ENCODE measurements at regions not wholly inside any gene's neighbourhood (a gene's known extent, or its start where the extent isn't known, plus 50 kb on each side); places are given as distances from the start of the nearest gene placed in this dataset.

DNA sequence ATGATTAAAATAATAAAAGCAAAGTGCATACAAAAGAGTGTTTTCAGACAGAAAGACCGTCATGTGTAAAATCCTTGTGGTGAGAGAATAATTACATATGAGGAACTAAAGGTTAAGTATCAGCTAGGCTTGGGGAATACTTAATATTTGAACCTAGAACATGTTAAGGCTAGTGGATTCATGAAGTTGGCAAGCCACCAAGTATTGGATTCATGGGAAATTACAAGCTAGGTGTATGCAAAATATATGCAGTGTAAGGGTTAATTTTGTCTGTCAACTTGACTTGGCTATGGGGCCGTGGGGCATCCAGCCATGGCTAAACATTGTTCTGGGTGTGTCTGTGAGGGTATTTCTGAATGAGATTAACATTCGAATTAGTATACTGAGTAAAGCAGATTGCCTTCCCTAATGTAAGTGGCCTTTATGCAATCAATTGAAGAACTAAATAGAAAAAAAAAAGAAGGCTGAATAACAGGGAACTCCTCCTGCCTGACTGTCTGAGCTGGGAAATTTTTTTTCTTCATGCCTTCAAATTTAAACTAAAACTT lies 533.5 kb upstream of the KLF12 start:
- no peak for DNase-seq (ENCODE audit: low read depth in 2 of 2)

DNA sequence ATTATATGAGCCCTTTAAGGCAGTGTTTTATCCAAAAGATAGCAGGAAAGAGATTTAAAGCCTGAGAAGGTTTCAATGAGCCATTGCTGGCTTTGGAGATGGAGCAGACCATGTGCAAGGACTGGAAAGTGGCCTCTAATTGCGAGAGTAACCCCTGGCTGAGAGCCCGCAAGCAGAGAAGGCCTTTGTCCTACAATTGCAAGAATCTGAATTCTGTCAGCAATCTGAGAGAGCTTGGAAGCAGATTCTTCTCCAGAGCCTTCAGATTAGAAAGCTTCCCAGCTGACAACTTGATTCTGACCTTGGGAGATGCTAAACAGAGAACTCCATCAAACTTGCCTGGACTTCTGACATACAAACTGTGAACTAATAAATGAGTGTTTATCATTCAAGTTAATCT lies 528.7 kb upstream of the KLF12 start:
- DNase-seq (ENCODE audit: low read depth in 2 of 2), result no peak

DNA sequence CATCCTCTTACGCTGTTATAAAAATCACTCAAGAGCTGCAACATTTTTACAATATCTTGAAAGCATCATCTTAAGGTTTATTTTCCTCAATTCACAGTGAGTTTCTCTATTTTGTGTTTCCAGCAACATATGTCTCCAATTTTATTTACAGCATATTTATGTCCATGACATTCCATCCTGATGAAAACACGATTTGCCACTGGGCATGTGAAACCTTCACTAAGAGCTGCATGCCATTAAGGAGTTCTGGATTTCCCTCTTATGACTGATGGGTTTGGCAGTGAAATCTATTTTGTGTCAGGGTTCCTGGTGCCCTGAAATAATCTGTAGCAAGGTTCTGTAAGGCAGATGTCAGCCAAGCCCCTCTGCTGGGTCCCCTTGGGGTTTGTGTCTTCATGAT lies 527.6 kb upstream of the KLF12 start:
- DNase-seq (ENCODE audit: low read depth in 2 of 2), result no peak

DNA sequence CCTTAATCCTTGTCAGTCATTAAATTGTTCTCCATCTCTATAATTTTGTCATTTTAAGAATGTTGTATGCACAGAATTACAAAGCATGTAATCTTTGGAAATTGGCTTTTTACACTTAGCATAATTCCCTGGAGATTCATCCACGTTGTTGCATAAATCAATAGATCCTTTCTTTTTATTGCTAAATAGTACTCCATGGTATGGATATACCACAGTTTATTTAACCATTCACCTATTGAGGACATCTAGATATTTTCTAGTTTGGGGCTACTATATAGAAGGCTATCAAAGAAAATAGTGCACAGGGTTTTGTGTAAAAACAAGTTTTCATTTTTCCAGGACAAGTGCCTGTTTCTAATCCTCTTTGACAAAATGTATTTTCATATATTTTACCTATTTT lies 523.6 kb upstream of the KLF12 start:
- no peak for DNase-seq (ENCODE audit: low read depth in 2 of 2)

DNA sequence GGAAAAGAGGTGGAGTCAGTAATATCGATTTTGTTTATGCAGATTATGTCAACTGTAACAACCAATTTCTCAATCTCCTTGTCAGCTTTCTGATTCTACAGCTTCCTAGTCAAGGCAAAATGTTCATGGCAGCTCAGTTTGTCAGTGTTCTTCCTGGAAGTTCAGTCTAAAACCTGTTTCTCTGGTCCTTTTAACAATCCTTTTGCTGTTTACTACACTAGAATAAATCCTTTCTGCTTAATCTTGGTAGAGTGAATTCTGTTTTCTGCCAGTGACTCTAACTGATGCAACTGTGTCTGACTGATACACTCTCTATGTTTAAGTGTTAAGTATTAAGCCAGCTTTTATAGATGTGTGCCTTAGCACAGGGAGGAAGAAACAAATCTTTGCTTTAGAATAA lies 516.9 kb upstream of the KLF12 start:
- DNase-seq (ENCODE audit: low read depth in 2 of 2), result no peak

DNA sequence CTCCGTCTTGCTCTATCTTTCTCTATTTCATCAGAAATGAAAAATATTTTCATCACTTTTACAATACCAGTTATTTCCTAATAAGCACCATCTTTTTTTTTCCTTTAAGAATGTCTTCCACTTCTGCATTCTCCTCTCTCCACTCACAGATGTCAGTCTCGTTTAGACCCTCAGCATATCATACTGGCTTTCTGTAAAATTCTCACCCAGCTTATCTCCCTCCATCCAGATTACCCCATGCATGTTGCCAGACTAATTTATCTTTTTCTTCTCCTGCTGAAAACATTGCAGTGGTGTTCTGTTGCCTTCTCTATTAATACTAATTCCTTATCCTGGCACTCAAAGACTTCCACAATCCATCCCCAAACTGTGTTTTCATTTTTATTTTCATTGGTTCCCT lies 513.8 kb upstream of the KLF12 start:
- DNase-seq (ENCODE audit: low read depth in 2 of 2), result no peak

DNA sequence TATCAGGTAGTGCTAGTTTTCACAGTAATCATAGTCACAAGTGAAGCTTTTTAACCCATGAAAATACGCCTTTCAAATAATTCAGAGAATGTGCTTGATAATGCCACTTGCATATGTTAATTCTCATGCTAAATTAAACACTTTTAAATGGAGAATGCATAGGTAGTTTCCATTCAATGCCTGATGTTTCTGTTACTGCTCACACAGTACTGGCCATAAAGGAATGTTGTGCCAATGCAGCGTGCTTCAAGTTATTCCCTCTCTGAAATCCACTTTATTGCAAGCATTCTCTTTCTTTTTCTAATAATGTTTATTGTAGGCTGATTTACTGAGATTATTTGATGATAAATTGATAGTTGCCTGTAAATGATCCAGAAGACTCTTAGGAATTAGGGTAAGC lies 513.0 kb upstream of the KLF12 start:
- no peak for DNase-seq (ENCODE audit: low read depth in 2 of 2)

DNA sequence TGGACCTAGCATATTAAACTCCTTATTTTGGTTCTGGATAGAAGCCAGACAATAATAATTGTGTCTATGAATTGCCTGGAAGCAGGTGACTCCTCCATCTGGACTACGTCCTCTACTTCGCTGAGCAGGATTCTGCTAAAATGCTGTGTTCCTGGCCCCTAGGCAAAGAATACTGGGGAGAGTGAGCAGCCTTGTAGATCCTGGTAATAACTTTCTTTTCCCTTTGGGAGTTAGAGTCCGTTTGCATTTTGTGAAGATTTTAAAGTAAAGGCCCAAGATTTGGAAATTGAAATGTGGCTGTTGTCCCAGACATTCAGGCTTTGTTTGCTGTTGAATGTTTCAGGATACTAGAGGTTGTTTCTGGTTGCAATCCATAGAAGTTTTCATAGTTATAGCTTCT lies 511.9 kb upstream of the KLF12 start:
- DNase-seq (ENCODE audit: low read depth in 2 of 2), result no peak

DNA sequence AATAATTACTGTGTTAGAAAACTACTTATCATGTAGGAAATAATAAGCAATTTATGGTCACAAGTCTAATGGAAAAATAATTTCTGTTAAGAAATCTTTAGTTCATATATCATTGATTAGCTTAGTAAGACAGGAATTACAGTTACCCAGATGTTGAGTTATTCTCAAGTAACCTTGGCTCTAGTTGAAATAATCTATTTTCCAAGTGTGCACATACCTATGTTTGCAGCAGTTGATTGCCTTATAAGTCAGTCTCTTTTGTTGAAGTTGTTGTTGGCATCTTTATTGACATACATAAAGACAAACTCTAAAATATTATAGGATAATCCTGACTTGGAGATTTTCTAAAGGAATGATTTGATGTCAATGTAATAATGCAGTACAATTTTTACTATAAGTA lies 511.4 kb upstream of the KLF12 start:
- no peak for DNase-seq (ENCODE audit: low read depth in 2 of 2)

DNA sequence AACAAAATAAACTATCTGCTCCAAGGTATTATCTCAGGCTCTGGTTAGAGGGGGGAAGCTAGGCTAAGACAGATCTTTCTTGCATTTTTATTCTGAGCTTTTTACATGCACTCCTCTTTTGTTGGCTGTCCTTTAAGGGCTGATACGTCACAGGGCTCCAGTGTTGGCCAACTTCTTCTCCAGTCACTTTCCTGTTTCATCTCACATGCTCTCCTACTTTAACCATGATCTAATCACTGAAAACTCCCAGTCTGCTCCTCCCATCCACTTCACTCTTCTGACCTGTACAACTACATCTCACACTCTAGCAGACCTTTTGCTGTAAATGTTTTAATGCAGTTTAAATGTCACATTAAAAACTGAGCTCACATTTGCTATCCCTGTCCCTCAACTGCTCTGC lies 510.0 kb upstream of the KLF12 start:
- DNase-seq (ENCODE audit: low read depth in 2 of 2), result no peak

DNA sequence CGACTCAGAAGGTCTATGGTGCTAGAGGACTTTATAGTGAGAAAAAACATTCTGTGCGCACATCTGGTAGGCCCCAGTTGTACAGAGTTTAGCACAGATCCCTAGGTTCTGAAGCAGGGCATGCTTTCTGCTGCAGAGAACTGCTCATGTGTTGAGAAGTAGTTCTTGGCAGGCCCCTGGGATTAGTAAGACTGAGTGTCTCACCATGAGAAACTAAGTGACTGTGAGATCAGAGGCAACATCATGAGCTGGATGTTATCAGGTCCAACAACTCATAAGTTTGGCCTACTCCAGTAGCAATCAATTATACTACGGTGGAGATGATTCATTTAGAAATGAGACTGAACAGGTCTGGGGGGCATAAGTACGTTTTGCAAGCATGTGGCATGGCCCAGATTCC lies 507.4 kb upstream of the KLF12 start:
- DNase-seq (ENCODE audit: low read depth in 2 of 2), result no peak

DNA sequence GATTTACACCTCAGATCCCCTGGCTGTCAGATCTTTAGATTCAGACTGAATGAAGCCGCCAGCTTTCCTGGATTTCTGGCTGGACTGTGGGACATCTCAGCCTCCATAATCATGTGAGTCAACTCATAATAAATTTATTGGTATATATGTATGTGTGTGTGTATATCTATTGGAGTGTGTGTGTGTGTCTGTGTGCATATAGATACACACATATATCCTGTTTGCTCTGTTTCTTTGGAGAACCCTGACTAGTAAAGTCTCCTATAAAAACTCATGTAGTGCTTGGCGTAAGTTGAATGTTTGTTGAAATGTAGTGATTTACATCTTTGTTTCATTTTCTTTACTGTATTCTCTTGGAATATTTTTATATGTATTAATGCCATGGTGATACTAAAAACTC lies 499.5 kb upstream of the KLF12 start:
- DNase-seq (ENCODE audit: low read depth in 2 of 2), result no peak

DNA sequence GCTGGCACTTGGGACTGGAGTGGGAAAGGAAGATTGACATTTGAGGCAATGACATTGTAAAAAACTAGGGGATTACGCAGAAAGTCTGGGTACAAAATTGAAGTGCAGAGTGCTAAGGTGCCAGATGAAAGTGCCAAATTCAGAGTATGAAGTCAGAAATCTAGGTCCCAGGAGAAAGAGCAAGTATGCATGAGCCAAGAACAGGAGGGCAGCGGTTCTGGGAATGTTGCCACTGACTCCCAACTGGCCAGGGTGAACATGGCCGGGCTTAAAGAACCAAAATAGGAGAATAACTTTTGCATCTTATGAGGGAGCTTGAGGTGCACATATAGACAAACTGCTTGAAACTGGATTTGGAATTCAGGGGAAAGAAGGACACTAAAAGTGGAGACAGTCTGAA lies 495.8 kb upstream of the KLF12 start:
- no peak for DNase-seq (ENCODE audit: low read depth in 2 of 2)

DNA sequence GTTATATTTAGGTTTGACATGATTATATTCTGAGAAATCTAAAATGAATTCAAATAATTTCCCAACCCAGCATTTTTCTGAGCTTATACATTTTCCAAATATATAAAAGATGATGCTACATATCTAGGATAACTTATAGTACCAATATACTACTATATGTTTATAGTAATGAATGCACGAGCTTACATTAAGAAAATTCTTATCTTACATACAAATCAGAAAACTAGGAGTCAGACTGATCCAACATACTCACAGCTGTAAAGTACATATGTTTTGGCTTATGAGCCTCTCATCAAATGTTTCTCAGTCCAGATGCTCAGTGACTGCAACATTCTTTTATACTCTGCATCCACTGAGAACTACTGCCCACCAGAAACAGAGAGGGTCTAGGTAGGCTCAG lies 491.3 kb upstream of the KLF12 start:
- DNase-seq (ENCODE audit: low read depth in 2 of 2), result no peak

DNA sequence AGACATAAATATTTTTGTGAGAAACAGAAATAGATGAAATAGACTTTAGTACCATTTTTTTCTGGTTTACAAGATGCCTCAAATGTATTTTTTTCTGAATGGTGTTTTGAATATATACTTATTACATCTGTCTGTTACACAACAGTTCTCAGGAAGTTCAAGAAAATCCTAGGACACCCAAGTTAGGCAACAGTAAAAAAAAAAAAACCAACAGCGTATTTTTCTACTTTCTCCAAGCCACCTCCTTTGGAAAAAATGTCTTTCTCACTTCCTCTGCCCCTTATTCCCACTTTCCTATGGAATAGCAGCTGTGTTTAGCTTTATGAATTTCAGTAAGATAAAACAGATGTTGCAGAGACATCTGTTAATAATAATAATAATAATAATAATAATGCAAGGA lies 489.6 kb upstream of the KLF12 start:
- no peak for DNase-seq (ENCODE audit: low read depth in 2 of 2)

DNA sequence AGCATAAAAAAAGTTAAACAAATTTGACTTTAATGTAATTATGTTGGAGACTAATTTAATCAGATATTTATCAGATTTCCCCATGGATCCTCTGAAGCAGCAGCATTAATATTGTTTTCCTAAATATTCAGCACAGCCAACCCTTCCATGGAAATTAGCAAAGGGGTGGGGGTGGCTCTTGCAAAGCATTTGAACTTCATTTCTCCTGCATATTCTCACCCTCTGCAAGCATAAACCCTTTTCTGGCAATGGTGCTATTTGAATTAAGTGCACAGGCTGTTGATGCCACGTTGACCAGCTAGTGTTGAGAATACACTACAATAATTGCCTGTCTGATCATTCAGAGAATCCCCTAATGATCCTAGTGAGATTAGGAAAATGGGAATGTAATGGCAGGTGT lies 488.1 kb upstream of the KLF12 start:
- DNase-seq (ENCODE audit: low read depth in 2 of 2), result no peak

DNA sequence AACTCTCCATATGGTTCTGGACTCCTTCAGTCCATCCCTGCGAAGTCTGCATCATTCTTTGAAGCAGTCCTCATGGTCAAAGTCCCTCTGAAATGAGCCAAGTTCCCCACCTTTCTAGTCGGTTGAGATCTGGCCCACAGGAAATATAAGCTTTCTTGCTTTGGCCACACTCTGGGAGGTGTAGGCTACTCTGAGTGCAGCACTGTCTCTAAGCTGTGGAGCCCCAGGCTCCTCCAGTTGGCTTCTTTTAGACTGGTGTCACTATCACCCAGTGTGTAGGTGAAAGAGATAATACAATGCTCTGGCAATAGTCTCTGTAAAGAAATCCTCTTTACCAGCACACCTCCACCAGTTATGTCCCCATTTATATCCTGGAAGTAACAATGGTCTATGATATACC lies 486.5 kb upstream of the KLF12 start:
- no peak for DNase-seq (ENCODE audit: low read depth in 2 of 2)

DNA sequence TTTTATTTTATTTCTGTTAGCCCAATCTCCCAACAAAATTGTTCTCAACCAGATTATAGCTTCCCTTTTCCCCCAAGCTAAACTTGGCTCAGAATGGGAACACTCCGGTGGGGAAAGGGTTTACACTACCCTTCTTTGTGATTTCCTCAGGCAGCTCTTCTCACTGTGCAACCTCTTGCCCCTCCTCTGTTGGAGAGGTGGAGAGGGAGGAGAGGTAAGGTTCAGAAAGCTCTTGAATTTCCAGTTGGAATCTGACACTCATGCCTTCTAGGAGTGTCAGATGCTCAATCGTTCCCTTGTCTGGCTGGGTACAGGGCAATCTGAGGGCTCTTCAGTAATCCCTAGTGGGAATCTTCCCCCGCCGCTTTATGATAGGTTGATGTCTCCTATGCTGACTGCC lies 486.1 kb upstream of the KLF12 start:
- no peak for DNase-seq (ENCODE audit: low read depth in 2 of 2)

DNA sequence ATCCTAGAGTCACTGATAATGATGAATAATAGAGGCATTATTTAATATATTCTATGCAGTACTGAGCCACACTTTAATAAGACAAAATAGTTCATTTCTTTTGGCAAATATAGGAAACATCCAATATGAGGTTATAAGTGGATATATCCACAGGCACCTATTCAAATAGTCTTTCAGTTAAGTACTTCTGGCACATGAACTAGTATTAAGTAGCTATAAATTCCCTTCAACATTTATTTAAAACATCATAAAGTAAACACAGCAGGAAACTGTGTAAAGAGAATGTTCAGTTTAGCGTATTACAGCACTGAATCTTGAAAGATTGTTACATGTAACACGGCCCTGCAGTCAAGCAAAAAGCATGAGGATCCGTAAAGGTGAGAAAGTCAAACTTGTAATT lies 463.3 kb upstream of the KLF12 start:
- no peak for DNase-seq (ENCODE audit: low read depth in 2 of 2)

DNA sequence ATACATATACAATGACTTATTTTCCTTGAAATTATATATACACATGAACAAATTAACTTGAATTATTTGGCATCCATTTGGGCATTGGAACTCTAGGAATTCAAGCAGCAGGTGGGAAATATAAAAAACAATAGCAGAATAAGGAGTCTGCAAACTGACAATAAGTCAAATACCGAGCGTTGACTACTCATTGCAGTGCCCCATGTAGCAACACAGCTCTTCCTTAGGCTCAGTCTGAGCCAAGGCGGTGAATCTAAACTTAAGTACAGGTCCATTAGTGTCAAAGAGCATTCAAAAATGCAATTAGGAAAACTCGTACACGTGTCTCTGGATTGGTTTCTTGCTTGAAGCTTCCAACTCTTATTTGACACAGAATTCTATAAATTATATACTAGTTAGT lies 462.5 kb upstream of the KLF12 start:
- no peak for DNase-seq (ENCODE audit: low read depth in 2 of 2)

DNA sequence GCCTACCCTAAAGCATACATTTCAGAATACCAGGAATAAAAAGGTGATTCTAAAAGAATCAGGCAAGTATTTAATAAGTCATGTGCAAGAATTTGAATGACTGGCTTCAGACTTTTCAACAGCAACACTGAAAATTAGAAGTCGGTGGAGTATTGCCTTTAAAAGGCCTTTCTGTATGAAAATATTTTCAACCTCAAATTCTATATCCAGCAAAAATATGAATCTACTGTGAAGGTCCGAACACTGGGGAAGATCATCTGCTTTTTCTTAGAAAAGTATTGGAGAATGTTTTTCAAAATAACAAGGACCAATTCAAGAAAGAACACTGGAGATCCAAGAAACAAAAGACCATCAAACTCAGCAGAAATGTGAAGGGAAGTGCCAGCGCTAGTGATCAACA lies 459.5 kb upstream of the KLF12 start:
- no peak for DNase-seq (ENCODE audit: low read depth in 2 of 2)

DNA sequence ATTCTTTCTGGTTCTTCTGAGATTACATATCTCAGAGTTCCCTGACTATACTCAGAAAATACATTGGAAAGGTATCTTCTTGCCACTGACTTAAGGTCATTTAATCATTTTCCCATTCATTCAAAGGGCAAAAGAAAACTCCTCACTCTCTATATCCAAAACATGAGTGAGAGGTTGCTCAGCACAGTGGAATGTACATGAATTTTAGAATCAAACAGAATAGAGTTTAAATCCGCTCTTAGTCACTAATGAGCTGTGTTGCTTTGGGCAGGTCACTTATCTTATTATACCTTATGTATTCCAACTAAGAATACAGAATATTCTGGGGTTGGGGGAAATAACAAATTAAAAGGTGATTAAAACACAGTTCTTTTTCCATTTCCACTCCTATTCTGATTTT lies 452.6 kb upstream of the KLF12 start:
- DNase-seq (ENCODE audit: low read depth in 2 of 2), result no peak

DNA sequence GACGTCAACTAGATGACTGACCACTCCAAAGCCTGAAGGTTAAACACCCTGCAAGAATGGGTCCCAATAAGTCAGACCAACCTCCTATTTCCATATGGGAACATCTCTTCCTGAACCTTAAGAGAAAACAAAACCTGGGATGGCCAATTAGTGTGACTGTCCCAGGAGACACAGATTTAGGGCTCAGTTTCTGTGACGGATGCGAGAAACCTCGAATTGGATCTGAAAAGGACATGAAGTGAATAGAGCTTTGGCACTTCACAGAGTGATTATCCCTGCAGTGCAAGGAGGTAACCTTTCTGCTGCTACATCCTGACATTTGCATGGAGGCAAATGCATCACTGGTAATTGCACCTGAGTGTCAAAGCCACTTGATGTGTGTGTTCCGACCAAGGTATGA lies 442.2 kb upstream of the KLF12 start:
- no peak for DNase-seq (ENCODE audit: low read depth in 2 of 2)

DNA sequence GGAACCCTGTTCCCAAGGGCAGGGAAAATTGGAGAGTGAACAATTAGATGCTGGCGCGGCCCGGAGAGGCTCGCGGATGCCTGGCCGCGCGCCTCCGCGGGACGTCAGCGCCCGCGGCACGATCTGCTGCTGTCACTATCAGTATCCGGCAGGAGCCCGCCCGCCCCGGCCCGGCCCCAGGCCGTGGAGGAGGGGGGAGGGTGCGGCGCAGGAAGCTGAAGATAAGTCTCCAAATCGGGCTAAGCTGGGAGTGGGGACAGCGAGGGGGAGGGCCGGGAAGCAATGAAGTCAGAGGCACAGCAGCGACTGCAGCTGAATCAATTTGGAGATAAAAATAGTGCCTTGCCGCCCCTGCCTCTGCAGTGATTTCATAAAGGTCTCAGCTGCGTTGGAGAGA lies 441.5 kb upstream of the KLF12 start:
- DNase-seq (ENCODE audit: low read depth in 2 of 2), result peak; percentile 34 to 38

All from stimulated activated CD4-positive, alpha-beta T cell treated with anti-CD3 and anti-CD28 coated beads, Interleukin-4, amount 100 ng/mL, for 48 hours (primary cell).